GM19455 (cell line): ENCODE measurements at regions not wholly inside any gene's neighbourhood (a gene's known extent, or its start where the extent isn't known, plus 50 kb on each side); places are given as distances from the start of the nearest gene placed in this dataset.

Experiments
- ATAC-seq: cut with Tn5 transposase; IDR thresholded peaks from one replicate; pipeline ENCODE4 v1.9.1; 2021; ENCODE audit not compliant: unreplicated experiment

DNA sequence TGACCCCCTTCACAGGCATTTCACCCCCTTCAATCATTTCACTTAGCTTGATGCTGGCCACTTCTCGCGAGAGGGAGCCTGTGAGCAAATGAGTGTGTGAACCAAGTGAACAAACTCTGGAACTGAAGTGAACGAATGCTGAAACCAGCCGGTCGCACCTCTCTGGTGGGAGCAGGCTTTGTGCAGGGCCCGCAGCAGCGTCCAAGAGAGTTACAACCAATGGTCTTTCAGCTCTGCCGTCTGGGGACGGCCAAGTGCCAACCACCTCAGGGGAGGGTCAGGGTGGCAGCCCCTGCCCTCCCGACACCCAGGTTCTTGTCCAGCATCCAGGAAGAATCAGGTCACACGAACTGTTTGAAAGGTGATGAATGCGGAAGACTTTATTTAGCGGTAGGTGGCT, 764.0 kb downstream of the SUCLG1 start:
- ATAC-seq: no peak

- no peak for ATAC-seq
These were observed 769.7 kb downstream of the SUCLG1 start for GRCh38 chr2:83689402-83689801.

DNA sequence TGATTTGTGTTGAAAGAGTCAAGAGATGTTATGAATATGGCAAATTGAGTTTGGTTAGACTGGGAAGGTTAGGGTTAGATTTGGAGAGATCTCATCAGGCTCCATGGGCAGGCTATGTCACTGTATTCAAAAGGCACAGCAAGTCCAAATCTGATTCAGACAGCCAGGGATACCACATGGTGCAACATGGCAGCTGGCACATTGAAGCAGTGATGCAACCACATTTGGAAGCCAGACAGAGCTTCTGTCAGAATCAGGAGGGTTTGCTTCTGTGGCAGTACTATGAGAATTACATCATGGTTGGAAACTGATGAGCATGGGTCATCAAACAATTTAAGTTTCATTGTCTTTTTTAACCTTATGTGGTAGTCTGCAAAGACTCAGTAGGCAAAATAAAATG, 772.2 kb downstream of the SUCLG1 start:
- no peak for ATAC-seq

DNA sequence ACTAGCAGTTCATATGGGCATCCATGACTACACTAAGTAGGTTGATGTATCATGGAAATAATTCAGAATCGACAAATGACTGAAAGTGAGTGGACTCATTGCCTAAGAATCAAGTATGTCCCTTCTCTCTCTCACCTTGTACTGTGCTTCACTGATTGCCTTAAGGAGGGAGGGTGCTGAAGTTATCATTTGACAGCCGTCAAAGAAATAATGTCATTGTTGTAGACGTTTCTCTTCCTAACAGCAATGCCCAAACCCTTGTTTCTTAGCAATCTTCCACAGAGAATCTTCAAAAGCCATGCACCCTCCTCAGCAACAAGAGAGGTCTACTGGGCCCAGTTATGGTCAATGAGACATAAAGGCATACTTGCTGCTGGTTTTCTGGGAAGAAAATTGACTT, 785.0 kb downstream of the SUCLG1 start:
- no peak for ATAC-seq

GRCh38 chr2:83665894-83666293, 793.2 kb downstream of the SUCLG1 start:
- ATAC-seq: no peak

- ATAC-seq: no peak
These were observed 793.9 kb downstream of the SUCLG1 start for GRCh38 chr2:83665154-83665553.

- ATAC-seq: no peak
These were observed 797.4 kb downstream of the SUCLG1 start for GRCh38 chr2:83661711-83662110.

DNA sequence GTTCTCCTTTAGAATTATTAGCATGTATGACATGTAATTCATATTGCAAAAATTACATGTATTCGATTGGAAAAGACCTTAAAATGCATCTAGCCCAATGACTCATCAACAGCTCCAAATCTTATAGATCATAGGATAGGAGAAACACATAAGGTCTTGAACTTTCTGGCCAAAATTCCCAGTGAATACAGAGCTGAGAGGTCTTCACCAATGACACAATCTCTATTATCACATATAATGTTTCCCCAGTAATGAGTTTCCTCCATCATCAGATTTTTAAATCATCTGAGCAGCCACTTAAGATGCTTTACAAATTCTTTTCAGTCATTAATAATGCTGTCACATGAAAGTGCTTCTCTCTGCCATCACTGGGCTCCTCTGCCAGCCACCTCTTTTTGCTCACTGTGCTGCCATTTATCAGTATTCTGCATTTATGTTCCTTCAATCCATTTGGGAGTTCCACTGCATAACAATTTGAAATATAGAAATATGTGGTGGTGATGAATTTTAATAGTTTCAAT, 804.9 kb downstream of the SUCLG1 start:
- no peak for ATAC-seq

DNA sequence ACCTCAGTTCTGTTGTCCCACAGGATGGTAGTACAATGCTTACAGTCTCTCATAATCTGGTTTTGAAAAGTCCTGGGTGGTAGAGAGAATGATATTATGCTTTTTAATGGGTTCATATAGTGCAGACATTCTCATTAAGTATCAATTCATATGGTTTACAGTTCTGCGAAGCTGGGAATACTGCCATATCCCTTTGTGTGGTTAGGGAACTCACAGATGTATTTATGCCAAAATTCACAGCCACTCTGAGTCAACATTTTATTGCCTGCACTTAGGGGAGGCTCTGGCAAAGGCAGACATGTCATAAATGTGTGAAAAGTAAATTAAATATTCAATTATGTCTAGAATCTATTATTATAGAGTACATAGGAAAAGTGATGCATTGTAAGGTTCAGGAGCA, 808.2 kb downstream of the SUCLG1 start:
- no peak for ATAC-seq

DNA sequence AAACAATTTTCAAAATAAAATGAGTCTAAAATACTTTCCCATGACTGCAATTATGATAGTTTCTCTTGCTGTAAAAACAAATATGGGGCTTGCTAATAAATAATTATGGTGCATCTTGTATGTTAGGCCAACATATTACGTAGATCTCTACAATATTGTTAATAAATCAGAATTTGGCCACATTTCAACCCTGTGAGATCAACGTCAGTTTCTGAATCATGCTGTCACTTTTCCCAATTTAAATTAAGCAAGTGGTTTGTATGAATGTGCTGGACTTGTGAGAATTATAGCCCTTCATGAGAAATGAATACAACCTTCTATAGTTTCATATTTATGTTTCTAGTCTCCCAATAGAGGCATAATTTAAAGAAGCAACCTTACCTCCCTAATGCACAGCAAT, 808.9 kb downstream of the SUCLG1 start:
- ATAC-seq: no peak

- no peak for ATAC-seq
These were observed 818.6 kb downstream of the SUCLG1 start for GRCh38 chr2:83640506-83640905.

DNA sequence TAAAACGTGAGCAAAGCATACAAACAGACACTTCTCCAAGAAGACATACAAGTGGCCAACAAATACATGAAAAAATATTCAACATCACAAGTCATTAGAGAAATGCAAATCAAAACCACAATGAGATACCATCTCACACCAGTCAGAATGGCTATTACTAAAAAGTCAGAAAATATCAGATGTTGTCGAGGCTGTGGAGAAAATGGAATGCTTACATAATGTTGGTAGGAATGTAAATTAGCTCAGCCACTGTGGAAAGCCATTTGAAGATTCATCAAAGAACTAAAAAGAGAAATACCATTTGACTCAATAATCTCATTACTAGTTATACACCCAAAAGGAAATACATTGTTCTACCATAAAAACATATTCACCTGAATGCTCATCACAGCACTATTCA, 825.7 kb downstream of the SUCLG1 start:
- no peak for ATAC-seq

GRCh38 chr2:83630351-83630750, 828.7 kb downstream of the SUCLG1 start:
- ATAC-seq: no peak

DNA sequence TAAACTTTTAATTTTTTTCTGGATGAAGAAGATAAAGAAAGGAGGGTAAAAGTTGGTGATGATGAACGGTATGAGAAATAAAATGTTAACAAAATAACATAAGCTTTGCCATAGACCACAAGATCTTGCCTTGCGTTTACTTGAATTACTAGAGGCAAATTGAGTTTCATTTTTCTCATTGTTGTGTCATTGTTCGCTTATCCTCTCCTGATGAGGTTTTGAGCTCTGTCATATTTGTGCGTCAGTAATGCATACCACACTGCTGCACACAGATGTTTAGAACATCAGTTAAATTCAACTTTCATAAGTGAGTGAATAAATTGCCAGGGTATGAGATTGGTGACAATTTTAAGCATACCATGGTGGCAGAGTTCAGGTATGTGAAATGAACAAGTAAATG, 843.6 kb downstream of the SUCLG1 start:
- ATAC-seq: no peak

GRCh38 chr2:83613178-83613577, 845.9 kb downstream of the SUCLG1 start:
- no peak for ATAC-seq

DNA sequence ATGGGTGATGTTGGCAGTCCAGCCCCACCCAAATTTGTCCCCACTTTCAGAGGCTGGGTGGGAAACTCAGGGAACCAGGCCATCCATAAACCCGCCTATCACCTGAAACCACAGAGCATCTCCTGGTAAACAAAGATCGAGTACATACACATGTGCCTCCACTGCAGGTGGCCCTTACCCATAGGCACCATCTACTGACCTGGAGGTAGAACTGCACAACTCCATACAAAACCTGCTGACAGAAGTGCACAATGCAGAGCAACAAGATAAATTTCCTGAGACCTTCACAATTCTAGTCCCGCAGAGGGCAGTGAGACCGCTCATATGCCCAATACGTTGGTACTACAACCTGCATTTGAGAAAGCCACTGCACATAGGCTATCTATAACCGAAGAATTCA, 856.3 kb downstream of the SUCLG1 start:
- ATAC-seq: no peak

DNA sequence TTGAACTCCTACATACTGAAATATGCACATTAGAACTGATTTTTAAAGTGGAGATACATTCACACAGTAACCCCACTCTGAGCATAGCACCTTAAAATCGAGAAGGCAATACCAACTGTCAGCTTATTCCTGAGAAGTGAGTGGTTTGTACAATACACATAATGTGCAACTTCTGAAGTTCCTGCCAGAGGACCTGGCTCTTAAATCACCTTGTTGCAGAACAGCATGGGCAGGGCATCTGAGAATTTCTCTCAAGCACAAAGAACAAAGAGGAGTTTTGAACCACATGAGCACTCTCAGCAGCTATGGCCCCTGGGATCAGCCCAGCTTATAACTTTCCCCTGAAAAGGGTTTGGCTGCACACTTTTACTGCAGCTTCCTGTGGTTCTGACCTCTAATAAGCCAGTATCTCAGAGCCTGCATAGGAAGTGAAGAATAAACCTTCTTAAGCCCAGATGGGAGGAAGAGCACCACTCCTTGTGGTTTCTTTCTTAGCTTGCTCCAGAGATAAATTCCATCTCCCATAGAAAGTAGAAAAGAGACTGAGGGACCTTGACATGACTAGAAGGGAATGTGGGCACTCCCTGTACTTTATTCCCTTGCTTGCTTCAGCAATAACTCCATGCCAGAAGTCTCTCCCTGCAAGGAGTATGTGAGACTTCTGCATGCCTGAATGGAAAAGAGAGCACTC, 862.3 kb downstream of the SUCLG1 start:
- no peak for ATAC-seq

DNA sequence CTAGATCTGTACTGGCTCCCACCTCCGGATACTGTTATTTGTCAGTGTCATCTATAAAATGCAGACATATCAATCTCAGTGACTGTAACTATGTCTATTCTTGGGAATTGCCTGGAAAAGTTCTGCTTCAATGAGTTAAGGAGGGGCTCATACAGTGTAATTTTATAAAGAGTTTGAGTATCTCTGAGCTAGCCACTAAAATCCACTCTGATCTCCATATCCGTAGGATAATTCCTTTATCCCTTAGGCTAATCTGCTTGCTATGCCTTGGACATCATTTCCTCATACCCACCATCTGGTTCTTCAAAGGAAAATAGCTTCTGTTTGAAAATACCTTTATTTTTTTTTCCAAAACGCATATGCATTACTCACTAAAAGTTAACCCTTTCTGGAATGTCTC, 863.2 kb downstream of the SUCLG1 start:
- no peak for ATAC-seq

DNA sequence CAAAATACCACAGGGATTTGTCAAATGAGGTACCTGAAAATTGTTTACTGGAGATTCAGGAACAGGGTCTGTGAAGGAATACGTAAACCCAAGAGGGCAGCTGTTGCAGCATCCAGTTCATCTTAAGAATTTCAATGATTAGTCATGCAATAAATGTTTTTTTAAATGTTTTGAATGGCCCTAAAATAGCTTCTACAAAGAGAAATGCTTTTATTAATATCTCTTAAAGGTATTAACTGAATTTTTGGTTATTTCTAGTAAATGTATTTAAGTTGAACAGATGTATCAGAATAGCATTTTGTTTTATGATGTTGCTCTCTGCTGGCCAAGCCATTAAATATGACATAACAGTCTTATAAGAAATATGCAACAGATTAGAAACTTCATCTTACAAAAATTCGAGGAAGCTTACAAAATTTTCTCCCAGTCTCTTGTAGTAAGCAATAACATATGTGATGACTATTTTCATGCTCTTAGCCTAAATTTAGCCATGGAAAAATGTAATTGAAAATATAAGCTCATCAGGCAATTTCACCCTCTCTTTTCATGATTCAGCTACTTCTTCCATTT, 863.9 kb downstream of the SUCLG1 start:
- ATAC-seq: no peak

DNA sequence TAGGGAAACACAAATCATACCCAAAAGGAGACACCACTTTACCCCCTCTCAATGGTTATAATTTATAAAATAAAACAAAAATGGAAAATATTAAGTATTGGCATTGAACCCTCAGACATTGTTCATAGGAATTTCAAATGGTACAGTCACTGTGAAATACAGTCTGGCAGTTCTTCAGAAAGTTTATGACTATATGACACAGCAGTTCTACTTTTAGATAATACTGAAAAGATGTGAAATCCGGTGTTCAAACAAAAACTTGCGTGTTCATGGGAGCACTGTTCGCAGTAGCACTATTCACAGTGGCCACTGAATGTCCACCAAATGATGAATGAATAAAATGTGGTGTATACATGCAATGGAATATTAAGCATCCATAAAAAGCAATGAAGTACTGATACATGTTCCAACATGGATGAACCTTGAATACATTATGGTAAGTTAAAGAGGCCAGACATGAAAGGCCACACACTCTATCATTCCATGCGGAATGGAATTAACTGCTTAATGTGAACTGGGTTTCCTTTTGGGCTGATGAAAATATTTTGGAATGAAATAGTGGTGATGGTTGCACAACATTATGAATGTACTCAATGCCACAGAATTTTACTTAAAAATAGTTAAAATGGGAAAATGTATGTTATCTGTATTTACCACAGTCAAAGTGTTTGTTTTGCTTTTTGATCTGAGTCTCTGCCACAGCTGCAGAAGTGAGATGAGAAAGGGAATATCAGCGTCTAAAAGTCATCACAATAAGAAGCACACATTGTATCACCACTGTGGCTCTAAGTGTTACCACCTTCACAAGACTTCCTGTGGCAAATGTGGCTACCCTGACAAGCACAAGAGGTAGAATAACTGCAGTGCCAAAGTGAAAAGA, 864.6 kb downstream of the SUCLG1 start:
- no peak for ATAC-seq

DNA sequence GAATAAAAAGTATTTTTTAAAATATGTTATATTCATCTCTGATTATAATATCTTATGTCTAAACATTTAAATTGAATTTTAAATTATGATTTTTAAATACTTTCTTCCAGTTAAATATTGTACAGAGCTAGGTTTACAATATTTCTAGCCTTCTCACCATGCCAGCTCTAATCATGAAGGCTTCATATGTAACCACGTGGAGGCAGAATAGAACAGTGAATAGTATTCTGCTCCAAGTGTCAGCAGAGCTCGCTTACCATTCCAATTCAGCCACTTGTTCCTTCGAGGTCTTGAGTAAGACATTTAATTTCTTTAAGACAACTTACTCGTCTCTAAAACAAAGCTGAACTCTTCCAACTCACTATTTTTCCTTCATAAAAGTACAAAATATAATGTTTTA, 871.8 kb downstream of the SUCLG1 start:
- ATAC-seq: no peak

DNA sequence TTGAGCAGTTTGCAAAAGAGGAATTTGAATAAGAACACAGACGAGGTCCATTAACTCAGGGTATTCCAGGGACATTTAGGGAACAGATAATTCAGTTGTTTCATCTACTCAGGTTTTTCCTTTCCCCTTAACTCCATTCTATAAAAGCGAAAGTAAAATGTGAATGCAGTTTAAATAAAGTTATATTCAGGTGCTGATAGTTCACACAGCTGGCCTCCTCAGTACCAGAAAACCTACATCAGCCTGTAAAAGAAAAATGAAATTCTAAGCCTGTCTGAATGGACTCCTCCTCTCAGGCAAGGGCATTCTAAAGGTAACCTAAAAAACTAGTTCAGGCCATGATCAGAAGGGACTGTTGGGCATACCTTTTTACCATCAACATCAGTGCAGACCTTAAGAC, 873.8 kb downstream of the SUCLG1 start:
- ATAC-seq: no peak
